Astrocyte of the spinal cord (primary cell): ENCODE measurements at regions not wholly inside any gene's neighbourhood (a gene's known extent, or its start where the extent isn't known, plus 50 kb on each side); places are given as distances from the start of the nearest gene placed in this dataset.
A peak's percentile ranks its signal among the peaks of the same experiment; 100 is the strongest.

Experiments
- DNase-seq: peaks from one replicate; pipeline ENCODE4 v3.0.0; 2011; ENCODE audit warnings: low read depth, low spot score
- H3K4me3 ChIP-seq: 2 replicates; pipeline ENCODE4 v1.5.1; 2011; ENCODE audit warnings: low read depth, mild to moderate bottlenecking, low read length, moderate library complexity
- in situ Hi-C: cut with HindIII; loops from 2 replicates; pipeline ENCODE4 v1.10.0; 2017; ENCODE audit warnings: low sequenced_read_pairs
- TF ChIP-seq, protein P1 (sequence below): IDR thresholded peaks from 2 replicates; pipeline ENCODE4 v1.5.1; 2012; ENCODE audit warnings: low read depth, mild to moderate bottlenecking, low read length, inconsistent platforms

DNA sequence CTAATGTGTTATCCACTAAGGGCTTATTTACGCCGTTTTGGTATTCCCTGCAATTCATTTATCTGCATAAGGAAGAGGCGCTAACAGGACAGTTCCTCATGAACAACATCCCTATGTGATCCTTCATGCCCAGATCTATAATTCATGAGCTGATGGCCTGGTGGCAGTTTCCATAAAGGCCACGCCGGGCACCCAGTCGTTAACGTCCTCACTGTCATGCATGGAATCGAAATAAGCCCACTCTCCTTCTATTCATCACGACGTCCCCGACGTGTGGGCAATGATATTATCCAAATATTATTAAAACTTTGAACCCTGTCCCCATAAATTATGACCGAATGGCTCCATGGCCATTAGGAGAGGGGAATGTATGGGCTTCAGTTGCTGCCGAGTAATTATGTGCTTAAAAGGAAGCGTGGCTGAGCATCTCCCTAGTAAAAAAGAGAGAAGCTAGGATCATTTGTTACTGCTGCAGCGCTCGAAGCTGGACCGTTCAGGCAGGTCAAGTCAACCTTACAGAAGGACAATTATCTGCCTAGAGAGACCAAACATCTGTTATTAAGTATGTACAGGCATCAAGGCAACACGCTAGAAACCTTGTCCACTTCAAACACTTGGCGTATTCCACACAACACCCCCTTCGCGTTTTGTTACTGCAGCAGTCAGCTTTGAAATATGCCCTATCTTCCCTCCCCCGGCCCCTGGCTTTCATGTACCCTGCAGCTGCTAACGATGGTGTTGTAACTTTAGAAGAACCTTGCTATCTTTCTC, 94.0 kb upstream of the SALL1 start:
- TF ChIP-seq, protein P1, sequence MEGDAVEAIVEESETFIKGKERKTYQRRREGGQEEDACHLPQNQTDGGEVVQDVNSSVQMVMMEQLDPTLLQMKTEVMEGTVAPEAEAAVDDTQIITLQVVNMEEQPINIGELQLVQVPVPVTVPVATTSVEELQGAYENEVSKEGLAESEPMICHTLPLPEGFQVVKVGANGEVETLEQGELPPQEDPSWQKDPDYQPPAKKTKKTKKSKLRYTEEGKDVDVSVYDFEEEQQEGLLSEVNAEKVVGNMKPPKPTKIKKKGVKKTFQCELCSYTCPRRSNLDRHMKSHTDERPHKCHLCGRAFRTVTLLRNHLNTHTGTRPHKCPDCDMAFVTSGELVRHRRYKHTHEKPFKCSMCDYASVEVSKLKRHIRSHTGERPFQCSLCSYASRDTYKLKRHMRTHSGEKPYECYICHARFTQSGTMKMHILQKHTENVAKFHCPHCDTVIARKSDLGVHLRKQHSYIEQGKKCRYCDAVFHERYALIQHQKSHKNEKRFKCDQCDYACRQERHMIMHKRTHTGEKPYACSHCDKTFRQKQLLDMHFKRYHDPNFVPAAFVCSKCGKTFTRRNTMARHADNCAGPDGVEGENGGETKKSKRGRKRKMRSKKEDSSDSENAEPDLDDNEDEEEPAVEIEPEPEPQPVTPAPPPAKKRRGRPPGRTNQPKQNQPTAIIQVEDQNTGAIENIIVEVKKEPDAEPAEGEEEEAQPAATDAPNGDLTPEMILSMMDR, result no peak
- H3K4me3 ChIP-seq, result no peak overlapping the region
- DNase-seq, result no peak
- in situ Hi-C loops, result no loop called here

DNA sequence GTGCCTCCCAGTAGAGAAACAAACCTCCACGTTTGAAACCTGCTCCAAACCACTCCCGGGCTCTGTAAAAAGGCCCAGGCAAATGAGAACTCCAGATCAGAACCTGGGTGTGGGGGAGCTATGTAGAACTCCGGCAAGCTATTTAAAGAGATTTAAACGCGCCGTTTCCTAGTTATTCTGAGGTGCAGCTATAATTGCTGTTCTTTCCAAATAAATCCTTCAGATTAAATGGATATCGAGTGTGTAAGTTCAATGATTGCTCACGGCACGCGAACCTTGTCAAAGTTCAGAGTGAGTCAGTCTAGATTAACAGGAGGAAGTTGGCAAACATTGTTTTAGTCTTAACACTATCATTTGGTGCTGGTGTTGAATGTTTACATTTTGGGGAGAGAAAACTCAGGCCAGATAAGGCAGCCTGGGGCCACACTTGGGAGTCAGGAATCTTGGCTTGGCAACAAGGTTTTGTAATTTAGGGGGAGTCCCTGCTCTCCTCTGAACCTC, 92.9 kb upstream of the SALL1 start:
- TF ChIP-seq, protein P1, result no peak
- DNase-seq, result peak; percentile 2
- no peak overlapping the region for H3K4me3 ChIP-seq
- in situ Hi-C loops, result no loop called here

DNA sequence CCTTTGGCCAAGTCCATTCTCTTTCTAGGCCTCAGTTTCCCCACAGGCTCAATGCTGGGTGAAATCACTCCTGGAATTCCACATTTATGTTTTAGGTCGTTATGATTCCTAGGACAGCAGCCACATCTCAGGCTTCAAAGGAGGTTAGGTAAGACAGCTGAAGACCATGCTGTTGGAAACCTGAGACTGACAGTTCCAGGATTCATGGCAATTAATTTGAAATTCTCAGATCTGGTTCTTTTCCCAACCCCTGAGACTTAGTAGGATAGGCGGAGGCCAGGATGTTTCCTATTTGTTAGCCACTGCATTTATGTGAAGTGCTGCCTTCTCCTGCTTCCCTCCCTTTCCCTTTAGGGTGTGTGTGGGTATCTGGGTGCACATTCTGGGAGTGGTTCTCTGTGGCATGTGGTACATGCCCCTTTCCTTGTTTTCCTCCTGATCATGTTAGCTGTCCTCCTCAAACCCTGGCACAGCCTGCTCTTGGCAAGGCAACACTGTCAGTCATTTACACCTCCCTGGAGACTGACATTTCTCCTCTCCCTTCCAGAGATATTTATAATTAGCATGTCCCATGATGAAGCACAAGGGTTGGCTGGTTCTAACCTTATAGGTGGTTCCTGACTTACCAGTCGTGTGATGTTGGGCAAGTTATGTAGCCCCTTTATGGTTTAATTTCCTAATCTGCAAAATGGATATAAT, 91.4 kb upstream of the SALL1 start:
- no peak overlapping the region for H3K4me3 ChIP-seq
- in situ Hi-C loops, result no loop called here
- DNase-seq, result no peak
- TF ChIP-seq, protein P1, result no peak

DNA sequence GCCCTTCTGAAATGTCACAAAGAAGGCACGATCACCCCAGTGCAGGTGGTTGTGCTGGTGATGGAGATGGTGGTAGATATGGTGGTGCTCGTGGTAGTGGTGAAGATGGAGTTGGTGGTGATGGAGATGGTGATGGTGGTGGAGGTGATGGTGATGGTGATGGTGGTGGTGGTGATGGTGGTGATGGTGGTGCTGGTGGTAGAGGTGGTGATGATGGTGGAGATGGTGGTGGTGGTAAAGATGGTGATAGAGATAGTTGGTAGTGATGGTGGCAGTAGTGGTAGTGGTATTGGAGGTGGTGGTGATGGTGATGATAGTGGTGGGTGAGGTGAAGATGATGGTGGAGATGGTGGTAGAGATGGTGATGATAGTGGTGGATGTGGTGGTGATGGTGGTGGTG, 88.1 kb upstream of the SALL1 start:
- in situ Hi-C loops, result no loop called here
- H3K4me3 ChIP-seq, result no peak overlapping the region
- TF ChIP-seq, protein P1, result no peak
- no peak for DNase-seq

DNA sequence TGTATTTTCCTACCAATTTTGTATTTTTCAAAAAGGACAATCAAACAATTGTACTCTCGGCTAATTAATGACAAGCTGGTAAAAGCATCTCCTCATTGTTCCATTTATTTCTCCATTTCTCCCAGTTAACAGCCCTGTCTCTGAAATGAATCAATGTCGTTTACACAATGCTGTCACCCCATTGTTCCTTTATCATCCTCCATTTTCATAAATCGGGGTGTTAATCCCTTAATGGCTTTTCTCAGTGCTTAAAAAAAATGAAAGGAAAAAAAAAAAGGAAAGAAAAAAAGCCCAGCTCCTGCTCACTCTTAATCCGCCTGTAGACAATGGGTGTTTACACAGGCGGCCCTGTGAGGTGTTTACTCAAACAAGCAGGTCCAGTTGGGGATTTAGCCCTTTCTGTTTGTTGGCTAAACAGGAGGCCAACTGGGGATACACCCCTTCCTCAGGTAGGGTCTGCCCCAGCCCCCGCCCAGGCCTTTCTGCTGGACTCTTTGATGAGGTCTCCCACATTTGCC, 86.8 kb upstream of the SALL1 start:
- DNase-seq, result no peak
- TF ChIP-seq, protein P1, result no peak
- no peak overlapping the region for H3K4me3 ChIP-seq
- in situ Hi-C loops, result no loop called here

DNA sequence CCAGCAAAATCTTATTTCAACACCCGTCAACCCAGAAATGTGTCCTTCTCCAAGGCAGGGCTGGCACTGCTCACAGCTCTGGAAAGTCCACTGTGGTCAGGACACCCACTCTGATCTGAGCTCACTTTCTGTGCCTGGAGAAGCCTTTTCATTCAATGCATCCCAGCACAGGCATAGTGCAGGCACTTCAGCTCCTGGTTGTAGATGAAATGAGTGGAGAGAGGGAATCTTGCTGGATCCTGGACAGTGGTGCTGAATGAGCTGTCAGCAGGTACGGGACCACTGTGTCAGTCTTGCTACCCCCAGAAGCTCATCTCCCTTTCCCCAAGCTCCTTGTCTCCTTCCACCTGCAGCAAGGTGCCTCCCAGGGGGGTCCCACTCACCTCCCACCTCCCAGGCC, 86.1 kb upstream of the SALL1 start:
- no peak for DNase-seq
- no peak overlapping the region for H3K4me3 ChIP-seq
- TF ChIP-seq, protein P1, result no peak
- in situ Hi-C loops, result no loop called here
